WTC11 (cell line): ENCODE measurements at regions not wholly inside any gene's neighbourhood (a gene's known extent, or its start where the extent isn't known, plus 50 kb on each side); places are given as distances from the start of the nearest gene placed in this dataset.

ENCODE experiments used
- ATAC-seq: fragments of 200-7000 bp; cut with Tn5 transposase; 2 replicates; pipeline ENCODE4 v1.10.0; 2021; ENCODE audit warnings: mild to moderate bottlenecking, moderate library complexity
- CTCF ChIA-PET: fragments of 300-600 bp; sonication (Branson Sonifier 250); formaldehyde crosslinking; loops from one replicate; lab custom pipeline; 2021; ENCODE audit warnings: antibody characterized with exemption; lab: Charles Lee
- POLR2A ChIA-PET: fragments of 350-600 bp; sonication (Branson Sonifier 250); formaldehyde crosslinking; loops from one replicate; lab custom pipeline; 2021; ENCODE audit warnings: antibody characterized with exemption; lab: Charles Lee
- DNase-seq: peaks from one replicate; pipeline ENCODE4 v3.0.0; 2021; ENCODE audit warnings: low spot score
- H3K27ac Mint-ChIP-seq: 2 replicates; pipeline ENCODE4 v1.8.0; 2021; ENCODE audit warnings: mixed read lengths
- H3K27me3 Mint-ChIP-seq: 2 replicates; pipeline ENCODE4 v1.8.0; 2021; ENCODE audit warnings: low read depth, mild to moderate bottlenecking, moderate library complexity, mixed read lengths
- H3K36me3 Mint-ChIP-seq: 2 replicates; pipeline ENCODE4 v1.8.0; 2021; ENCODE audit warnings: mixed read lengths
- H3K4me1 Mint-ChIP-seq: 2 replicates; pipeline ENCODE4 v1.8.0; 2022; ENCODE audit warnings: mixed read lengths
- H3K4me3 Mint-ChIP-seq: 2 replicates; pipeline ENCODE4 v1.8.0; 2021; ENCODE audit warnings: mild to moderate bottlenecking, moderate library complexity, mixed read lengths
- H3K9me3 Mint-ChIP-seq: 2 replicates; pipeline ENCODE4 v1.8.0; 2021; ENCODE audit warnings: mixed read lengths
- AR ChIP-seq: fragments of 250-450 bp; sonication (Bioruptor Pico); IDR thresholded peaks from 2 replicates; pipeline ENCODE4 v1.9.0; 2021; ENCODE audit warnings: mild to moderate bottlenecking
- ATF6 ChIP-seq: sonication (generic); formaldehyde crosslinking; IDR thresholded peaks from 2 replicates; pipeline ENCODE4 v1.8.1; 2023; ENCODE audit warnings: mild to moderate bottlenecking, missing genetic modification reagents
- CDX4 ChIP-seq: fragments of 250-450 bp; sonication (Bioruptor Pico); IDR thresholded peaks from 2 replicates; pipeline ENCODE4 v1.9.0; 2021; ENCODE audit warnings: moderate library complexity, mild to moderate bottlenecking, inconsistent platforms, borderline replicate concordance
- CTCF ChIP-seq: fragments of 200-600 bp; IDR thresholded peaks from 2 replicates; pipeline ENCODE4 v1.8.0; 2022; ENCODE audit warnings: antibody characterized with exemption
- GABPB1 ChIP-seq: sonication (generic); formaldehyde crosslinking; IDR thresholded peaks from 2 replicates; pipeline ENCODE4 v1.8.1; 2023; ENCODE audit warnings: mild to moderate bottlenecking, missing genetic modification reagents
- IRF1 ChIP-seq: sonication (generic); formaldehyde crosslinking; IDR thresholded peaks from 2 replicates; pipeline ENCODE4 v1.8.0; 2023; ENCODE audit warnings: missing genetic modification reagents
- JAZF1 ChIP-seq: fragments of 250-450 bp; sonication (Bioruptor Pico); IDR thresholded peaks from 2 replicates; pipeline ENCODE4 v1.9.0; 2021; ENCODE audit warnings: moderate library complexity, mild to moderate bottlenecking, inconsistent platforms
- NFATC4 ChIP-seq: fragments of 250-450 bp; sonication (Bioruptor Pico); IDR thresholded peaks from 2 replicates; pipeline ENCODE4 v1.9.0; 2021; ENCODE audit warnings: mild to moderate bottlenecking
- NR1H2 ChIP-seq: sonication (generic); formaldehyde crosslinking; IDR thresholded peaks from 2 replicates; pipeline ENCODE4 v1.9.0; 2021; ENCODE audit warnings: mild to moderate bottlenecking, moderate library complexity, missing genetic modification reagents
- RORB ChIP-seq: fragments of 250-450 bp; sonication (Bioruptor Pico); IDR thresholded peaks from 2 replicates; pipeline ENCODE4 v1.9.0; 2021; ENCODE audit warnings: mild to moderate bottlenecking
- SMAD3 ChIP-seq: sonication (generic); formaldehyde crosslinking; IDR thresholded peaks from 2 replicates; pipeline ENCODE4 v1.8.0; 2022; ENCODE audit warnings: missing genetic modification reagents, mild to moderate bottlenecking, borderline replicate concordance
- SMAD4 ChIP-seq: sonication (generic); formaldehyde crosslinking; IDR thresholded peaks from 2 replicates; pipeline ENCODE4 v1.8.0; 2022; ENCODE audit warnings: mild to moderate bottlenecking, missing genetic modification reagents
- SOX15 ChIP-seq: fragments of 250-450 bp; sonication (Bioruptor Pico); IDR thresholded peaks from 2 replicates; pipeline ENCODE4 v1.9.0; 2021; ENCODE audit warnings: mild to moderate bottlenecking
- SP1 ChIP-seq: sonication (generic); formaldehyde crosslinking; conservative IDR thresholded peaks from 2 replicates; pipeline ENCODE4 v1.8.1; 2022; ENCODE audit warnings: missing genetic modification reagents
- TEAD4 ChIP-seq: sonication (generic); formaldehyde crosslinking; IDR thresholded peaks from 2 replicates; pipeline ENCODE4 v1.8.0; 2022; ENCODE audit warnings: mild to moderate bottlenecking, missing genetic modification reagents
- ZMAT4 ChIP-seq: fragments of 250-450 bp; sonication (Bioruptor Pico); IDR thresholded peaks from 2 replicates; pipeline ENCODE4 v1.9.0; 2021; ENCODE audit warnings: mild to moderate bottlenecking
- ZNF219 ChIP-seq: sonication (generic); formaldehyde crosslinking; IDR thresholded peaks from 2 replicates; pipeline ENCODE4 v1.8.0; 2023; ENCODE audit warnings: missing genetic modification reagents, mild to moderate bottlenecking, borderline replicate concordance
- ZNF263 ChIP-seq: sonication (generic); formaldehyde crosslinking; IDR thresholded peaks from 2 replicates; pipeline ENCODE4 v1.8.1; 2022; ENCODE audit warnings: low read depth, mild to moderate bottlenecking, moderate library complexity, missing genetic modification reagents
- ZNF317 ChIP-seq: sonication (generic); formaldehyde crosslinking; IDR thresholded peaks from 2 replicates; pipeline ENCODE4 v1.8.1; 2023; ENCODE audit warnings: low read depth, mild to moderate bottlenecking, moderate library complexity, missing genetic modification reagents, borderline replicate concordance
- ZNF423 ChIP-seq: fragments of 250-450 bp; sonication (Bioruptor Pico); IDR thresholded peaks from 2 replicates; pipeline ENCODE4 v2.1.2; 2022; ENCODE audit warnings: mild to moderate bottlenecking, moderate library complexity
- ZSCAN18 ChIP-seq: fragments of 250-450 bp; sonication (Bioruptor Pico); IDR thresholded peaks from 2 replicates; pipeline ENCODE4 v2.1.2; 2022; ENCODE audit warnings: mild to moderate bottlenecking, moderate library complexity

- TF ChIP-seq ATF6 (CRISPR knock-in tag) (no peak), ZMAT4 (CRISPR knock-in tag) (no peak), IRF1 (CRISPR knock-in tag) (no peak), NFATC4 (CRISPR knock-in tag) (no peak), ZNF317 (no peak), ZNF423 (CRISPR knock-in tag) (no peak)
Measured at GRCh38 chr12:114218136-114218535, 187.8 kb downstream of the TBX5 start (continued).

GRCh38 chr12:114215746-114216145 lies 190.2 kb downstream of the TBX5 start:
- Mint-ChIP-seq H3K9me3 (peaks cover 16% of the 10 kb centered on the region), H3K36me3 (no peaks in the 10 kb centered on the region)
- ChIA-PET POLR2A (no interaction called here), CTCF (interaction anchor here (1.0 kb wide), 1 partner anchor 11 kb away, joined by 5 read pairs; no protein-coding TSS in a partner anchor)
- no peak for ATAC-seq
- TF ChIP-seq SMAD4 (no peak), SOX15 (no peak), JAZF1 (CRISPR knock-in tag) (no peak), GABPB1 (no peak), ZNF219 (CRISPR knock-in tag) (no peak), SP1 (no peak), RORB (no peak), ZNF263 (no peak), CDX4 (no peak)
- TF ChIP-seq, all 79 proteins: peak for 0
- no peak overlapping the region for H3K27ac Mint-ChIP-seq
- H3K4me1 Mint-ChIP-seq: no peaks in the 10 kb centered on the region
- no peak for DNase-seq
- H3K4me3 Mint-ChIP-seq: no peak overlapping the region
- peaks cover 3% of the 10 kb centered on the region; the same call in 1 of the 2 replicates for H3K27me3 Mint-ChIP-seq

- POLR2A ChIA-PET: no interaction called here
- Mint-ChIP-seq H3K27ac (no peak overlapping the region), H3K36me3 (no peaks in the 10 kb centered on the region), H3K27me3 (no peaks in the 10 kb centered on the region), H3K4me3 (no peak overlapping the region), H3K4me1 (peaks cover 7% of the 10 kb centered on the region), H3K9me3 (peaks cover 11% of the 10 kb centered on the region)
- ATAC-seq: peak; percentile 58; the same call in 1 of the 2 replicates
- no peak for TF ChIP-seq SMAD3 (CRISPR knock-in tag)
- TF ChIP-seq TEAD4 (CRISPR knock-in tag): no peak
- TF ChIP-seq ZNF219 (CRISPR knock-in tag): no peak
- TF ChIP-seq ZSCAN18 (CRISPR knock-in tag): no peak
- no peak for TF ChIP-seq NR1H2
- no peak for TF ChIP-seq CTCF
- TF ChIP-seq AR (CRISPR knock-in tag): no peak
- CTCF ChIA-PET: interaction anchor here (0.7 to 1.6 kb wide), 3 partner anchors 47 to 233 kb away, joined by 3 to 4 read pairs (median 3); no protein-coding TSS in a partner anchor
- no peak for DNase-seq
Measured at GRCh38 chr12:114213055-114213581, 192.8 kb downstream of the TBX5 start.
